ENCODE measurements at regions not wholly inside any gene's neighbourhood (a gene's known extent, or its start where the extent isn't known, plus 50 kb on each side); places are given as distances from the start of the nearest gene placed in this dataset.

DNA sequence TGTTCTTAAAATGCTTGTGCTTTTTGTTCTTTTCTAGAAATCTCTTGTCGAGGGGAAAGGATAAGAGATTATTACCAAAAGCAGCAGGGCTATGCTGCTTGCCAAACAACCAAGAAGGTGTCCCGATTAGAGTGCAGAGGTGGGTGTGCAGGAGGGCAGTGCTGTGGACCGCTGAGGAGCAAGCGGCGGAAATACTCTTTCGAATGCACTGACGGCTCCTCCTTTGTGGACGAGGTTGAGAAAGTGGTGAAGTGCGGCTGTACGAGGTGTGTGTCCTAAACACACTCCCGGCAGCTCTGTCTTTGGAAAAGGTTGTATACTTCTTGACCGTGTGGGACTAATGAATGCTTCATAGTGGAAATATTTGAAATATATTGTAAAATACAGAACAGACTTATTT lies 81.5 kb upstream of the PACRGL start:
- TF ChIP-seq POLR2AphosphoS5 (IDR thresholded peaks at IDR 0.05; ENCODE audit: low read depth, low read length) (no peak), POLR2A (IDR thresholded peaks at IDR 0.05; ENCODE audit: low read depth, low read length) (no peak), TAF1 (IDR thresholded peaks at IDR 0.05; ENCODE audit: low read depth, low read length) (no peak), POU2F2 (IDR thresholded peaks at IDR 0.05; ENCODE audit: low read depth, low read length) (no peak), SPI1 (IDR thresholded peaks at IDR 0.05; ENCODE audit: low read depth, low read length) (no peak)

All from GM12891 (cell line).